CD4-positive, alpha-beta T cell treated with Interleukin-15 for 1 hour (primary cell): ENCODE measurements at regions not wholly inside any gene's neighbourhood (a gene's known extent, or its start where the extent isn't known, plus 50 kb on each side); places are given as distances from the start of the nearest gene placed in this dataset.
"Not testable (repeated sequence)": the region's sequence is repeated elsewhere in the genome, so short reads cannot be mapped to it uniquely, and the experiment has no call there.

Source experiments
- DNase-seq: peaks from one replicate; pipeline ENCODE4 v3.0.0-alpha.2; 2020

DNA sequence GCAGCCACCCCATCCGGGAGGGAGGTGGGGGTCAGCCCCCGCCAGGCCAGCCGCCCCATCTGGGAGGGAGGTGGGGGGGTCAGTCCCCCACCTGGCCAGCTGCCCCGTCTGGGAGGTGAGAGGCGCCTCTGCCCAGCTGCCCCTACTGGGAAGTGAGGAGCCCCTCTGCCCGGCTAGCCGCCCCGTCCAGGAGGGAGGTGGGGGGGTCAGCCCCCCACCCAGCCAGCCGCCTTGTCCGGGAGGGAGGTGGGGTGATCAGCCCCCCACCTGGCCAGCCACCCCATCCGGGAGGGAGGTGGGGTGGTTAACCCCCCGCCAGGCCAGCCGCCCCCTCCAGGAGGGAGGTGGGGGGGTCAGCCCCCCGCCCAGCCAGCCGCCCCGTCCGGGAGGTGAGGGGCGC is 852.4 kb upstream of the DEFB115 start:
- not testable (repeated sequence) for DNase-seq

- not testable (repeated sequence) for DNase-seq
Measured at GRCh38 chr20:30405585-30405984, 851.9 kb upstream of the DEFB115 start.

DNA sequence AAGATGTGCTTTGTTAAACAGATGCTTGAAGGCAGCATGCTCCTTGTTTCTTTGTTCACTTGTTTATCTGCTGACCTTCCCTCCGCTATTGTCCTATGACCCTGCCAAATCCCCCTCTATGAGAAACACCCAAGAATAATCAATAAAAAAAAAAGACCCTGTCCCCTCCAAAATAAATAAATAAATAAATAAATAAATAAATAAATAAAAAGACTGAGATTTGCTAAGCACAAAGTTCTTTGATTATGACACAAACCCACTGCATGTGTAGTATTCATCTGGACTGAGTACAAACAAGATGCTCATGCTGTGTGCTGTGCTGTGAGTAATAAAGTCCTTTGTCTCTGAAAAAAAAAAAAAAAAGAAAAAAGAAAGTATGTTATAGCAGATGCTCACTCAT is 851.1 kb upstream of the DEFB115 start:
- not testable (repeated sequence) for DNase-seq

DNA sequence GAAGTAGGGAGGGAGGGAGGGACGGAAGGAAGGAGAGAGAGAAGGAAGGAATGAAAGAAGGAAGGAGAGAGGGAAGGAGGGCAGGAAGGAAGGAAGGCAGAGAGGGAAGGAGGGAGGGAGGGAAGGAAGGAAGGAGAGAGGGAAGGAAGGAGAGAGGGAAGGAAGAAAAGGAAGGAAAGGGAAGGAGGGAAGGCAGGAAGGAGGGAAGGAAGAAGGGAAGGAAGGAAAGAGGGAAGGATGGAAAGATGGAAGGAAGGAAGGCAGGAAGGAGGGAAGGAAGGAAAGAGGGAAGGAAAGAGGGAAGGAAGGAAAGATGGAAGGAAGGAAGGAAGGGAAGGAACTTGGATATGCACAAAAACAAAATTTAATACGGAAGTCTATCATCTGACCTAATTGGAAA is 844.5 kb upstream of the DEFB115 start:
- DNase-seq, result no peak

GRCh38 chr20:30417387-30417786 is 840.1 kb upstream of the DEFB115 start:
- not testable (repeated sequence) for DNase-seq

GRCh38 chr20:30418378-30418777 is 839.1 kb upstream of the DEFB115 start:
- DNase-seq, result not testable (repeated sequence)

DNA sequence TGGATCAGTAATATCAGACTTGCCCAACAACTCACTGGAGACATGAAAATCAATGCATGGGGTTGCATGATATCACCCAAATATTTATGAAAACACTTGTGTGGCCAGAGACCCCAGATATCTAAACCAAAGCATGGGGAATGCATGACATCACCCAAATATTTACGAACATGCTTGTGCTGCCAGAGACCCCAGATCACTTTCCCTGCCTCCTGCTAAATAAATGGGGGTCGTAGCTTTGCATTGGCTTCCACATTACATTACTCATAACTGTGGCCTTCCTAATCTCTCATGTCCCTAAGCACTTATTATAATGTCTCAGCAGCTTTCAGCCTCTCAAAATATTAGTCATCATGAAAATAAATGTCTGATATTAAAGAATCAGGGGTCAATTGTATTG is 838.0 kb upstream of the DEFB115 start:
- no peak for DNase-seq

- DNase-seq, result not testable (repeated sequence)
Measured at GRCh38 chr20:30419871-30420420, 837.5 kb upstream of the DEFB115 start.
